WTC11 (cell line): ENCODE measurements at regions not wholly inside any gene's neighbourhood (a gene's known extent, or its start where the extent isn't known, plus 50 kb on each side); places are given as distances from the start of the nearest gene placed in this dataset.

ENCODE experiments used
- ATAC-seq: fragments of 200-7000 bp; cut with Tn5 transposase; 2 replicates; pipeline ENCODE4 v1.10.0; 2021; ENCODE audit warnings: mild to moderate bottlenecking, moderate library complexity
- CTCF ChIA-PET: fragments of 300-600 bp; sonication (Branson Sonifier 250); formaldehyde crosslinking; loops from one replicate; lab custom pipeline; 2021; ENCODE audit warnings: antibody characterized with exemption; lab: Charles Lee
- POLR2A ChIA-PET: fragments of 350-600 bp; sonication (Branson Sonifier 250); formaldehyde crosslinking; loops from one replicate; lab custom pipeline; 2021; ENCODE audit warnings: antibody characterized with exemption; lab: Charles Lee
- DNase-seq: peaks from one replicate; pipeline ENCODE4 v3.0.0; 2021; ENCODE audit warnings: low spot score
- H3K27ac Mint-ChIP-seq: 2 replicates; pipeline ENCODE4 v1.8.0; 2021; ENCODE audit warnings: mixed read lengths
- H3K27me3 Mint-ChIP-seq: 2 replicates; pipeline ENCODE4 v1.8.0; 2021; ENCODE audit warnings: low read depth, mild to moderate bottlenecking, moderate library complexity, mixed read lengths
- H3K36me3 Mint-ChIP-seq: 2 replicates; pipeline ENCODE4 v1.8.0; 2021; ENCODE audit warnings: mixed read lengths
- H3K4me1 Mint-ChIP-seq: 2 replicates; pipeline ENCODE4 v1.8.0; 2022; ENCODE audit warnings: mixed read lengths
- H3K4me3 Mint-ChIP-seq: 2 replicates; pipeline ENCODE4 v1.8.0; 2021; ENCODE audit warnings: mild to moderate bottlenecking, moderate library complexity, mixed read lengths
- H3K9me3 Mint-ChIP-seq: 2 replicates; pipeline ENCODE4 v1.8.0; 2021; ENCODE audit warnings: mixed read lengths
- CREB1 ChIP-seq: sonication (generic); formaldehyde crosslinking; IDR thresholded peaks from 2 replicates; pipeline ENCODE4 v1.8.0; 2023; ENCODE audit warnings: mild to moderate bottlenecking, missing genetic modification reagents
- CREM ChIP-seq: sonication (generic); formaldehyde crosslinking; IDR thresholded peaks from 2 replicates; pipeline ENCODE4 v1.8.1; 2022; ENCODE audit warnings: mild to moderate bottlenecking, missing genetic modification reagents, moderate library complexity
- CTCF ChIP-seq: fragments of 200-600 bp; IDR thresholded peaks from 2 replicates; pipeline ENCODE4 v1.8.0; 2022; ENCODE audit warnings: antibody characterized with exemption
- E2F1 ChIP-seq: sonication (generic); formaldehyde crosslinking; IDR thresholded peaks from 2 replicates; pipeline ENCODE4 v1.8.0; 2022; ENCODE audit warnings: mild to moderate bottlenecking, missing genetic modification reagents
- ESRRA ChIP-seq: sonication (generic); formaldehyde crosslinking; IDR thresholded peaks from 2 replicates; pipeline ENCODE4 v1.8.1; 2022; ENCODE audit warnings: mild to moderate bottlenecking, missing genetic modification reagents, borderline replicate concordance
- FOXJ3 ChIP-seq: sonication (generic); formaldehyde crosslinking; IDR thresholded peaks from 2 replicates; pipeline ENCODE4 v1.9.0; 2021; ENCODE audit warnings: missing genetic modification reagents, mild to moderate bottlenecking, borderline replicate concordance
- FOXK1 ChIP-seq: sonication (generic); formaldehyde crosslinking; IDR thresholded peaks from 2 replicates; pipeline ENCODE4 v1.8.0; 2022; ENCODE audit warnings: mild to moderate bottlenecking, moderate library complexity, missing genetic modification reagents
- GRHL2 ChIP-seq: fragments of 250-450 bp; sonication (Bioruptor Pico); IDR thresholded peaks from 2 replicates; pipeline ENCODE4 v1.8.0; 2022; ENCODE audit warnings: mild to moderate bottlenecking, moderate library complexity; ENCODE audit not compliant: insufficient replicate concordance, severe bottlenecking
- NFE2L1 ChIP-seq: sonication (generic); formaldehyde crosslinking; IDR thresholded peaks from 2 replicates; pipeline ENCODE4 v1.8.1; 2023; ENCODE audit warnings: missing genetic modification reagents
- OVOL2 ChIP-seq: fragments of 250-450 bp; sonication (Bioruptor Pico); IDR thresholded peaks from 2 replicates; pipeline ENCODE4 v1.9.0; 2021; ENCODE audit warnings: mild to moderate bottlenecking, borderline replicate concordance
- TCF7 ChIP-seq: sonication (generic); formaldehyde crosslinking; IDR thresholded peaks from 2 replicates; pipeline ENCODE4 v1.8.0; 2022; ENCODE audit warnings: mild to moderate bottlenecking, low read depth, missing genetic modification reagents, moderate library complexity
- TEAD4 ChIP-seq: sonication (generic); formaldehyde crosslinking; IDR thresholded peaks from 2 replicates; pipeline ENCODE4 v1.8.0; 2022; ENCODE audit warnings: mild to moderate bottlenecking, missing genetic modification reagents
- ZBTB21 ChIP-seq: sonication (generic); formaldehyde crosslinking; IDR thresholded peaks from 2 replicates; pipeline ENCODE4 v1.8.1; 2023; ENCODE audit warnings: mild to moderate bottlenecking, missing genetic modification reagents, borderline replicate concordance
- ZNF219 ChIP-seq: sonication (generic); formaldehyde crosslinking; IDR thresholded peaks from 2 replicates; pipeline ENCODE4 v1.8.0; 2023; ENCODE audit warnings: missing genetic modification reagents, mild to moderate bottlenecking, borderline replicate concordance
- ZNF263 ChIP-seq: sonication (generic); formaldehyde crosslinking; IDR thresholded peaks from 2 replicates; pipeline ENCODE4 v1.8.1; 2022; ENCODE audit warnings: low read depth, mild to moderate bottlenecking, moderate library complexity, missing genetic modification reagents
- ZNF416 ChIP-seq: fragments of 250-450 bp; sonication (Bioruptor Pico); IDR thresholded peaks from 2 replicates; pipeline ENCODE4 v1.9.0; 2021; ENCODE audit warnings: mild to moderate bottlenecking, inconsistent platforms
- ZNF423 ChIP-seq: fragments of 250-450 bp; sonication (Bioruptor Pico); IDR thresholded peaks from 2 replicates; pipeline ENCODE4 v2.1.2; 2022; ENCODE audit warnings: mild to moderate bottlenecking, moderate library complexity
- ZNF671 ChIP-seq: fragments of 250-450 bp; sonication (Bioruptor Pico); IDR thresholded peaks from 2 replicates; pipeline ENCODE4 v1.8.0; 2021; ENCODE audit warnings: mild to moderate bottlenecking
- TF ChIP-seq, protein P1 (sequence below): fragments of 250-450 bp; sonication (Bioruptor Pico); IDR thresholded peaks from 2 replicates; pipeline ENCODE4 v1.9.0; 2021; ENCODE audit warnings: moderate library complexity, mild to moderate bottlenecking, inconsistent platforms, borderline replicate concordance
- TF ChIP-seq, protein P2 (sequence below): sonication (generic); formaldehyde crosslinking; IDR thresholded peaks from 2 replicates; pipeline ENCODE4 v1.8.1; 2022; ENCODE audit warnings: low read depth, missing genetic modification reagents, borderline replicate concordance

- DNase-seq: no peak
- H3K27me3 Mint-ChIP-seq: peaks cover 6% of the 10 kb centered on the region
Measured at GRCh38 chr13:112165712-112166111, 98.8 kb downstream of the SOX1 start.

GRCh38 chr13:112168761-112169160, 101.8 kb downstream of the SOX1 start:
- DNase-seq (no peak), ATAC-seq (no peak)
- Mint-ChIP-seq H3K9me3 (peaks cover 5% of the 10 kb centered on the region), H3K4me3 (no peak overlapping the region), H3K4me1 (peaks cover 17% of the 10 kb centered on the region), H3K36me3 (peaks cover 1% of the 10 kb centered on the region; the same call in 1 of the 2 replicates), H3K27ac (no peak overlapping the region), H3K27me3 (no peaks in the 10 kb centered on the region; the same call in none of the 2 replicates)
- TF ChIP-seq ESRRA (CRISPR knock-in tag): no peak
- no peak for TF ChIP-seq FOXJ3 (CRISPR knock-in tag)
- no peak for TF ChIP-seq ZNF671 (CRISPR knock-in tag)
- TF ChIP-seq ZNF416 (CRISPR knock-in tag): no peak
- no peak for TF ChIP-seq NFE2L1 (CRISPR knock-in tag)
- no peak for TF ChIP-seq FOXK1 (CRISPR knock-in tag)
- TF ChIP-seq E2F1 (CRISPR knock-in tag): no peak
- TF ChIP-seq ZBTB21 (CRISPR knock-in tag): no peak
- TF ChIP-seq, protein P1, sequence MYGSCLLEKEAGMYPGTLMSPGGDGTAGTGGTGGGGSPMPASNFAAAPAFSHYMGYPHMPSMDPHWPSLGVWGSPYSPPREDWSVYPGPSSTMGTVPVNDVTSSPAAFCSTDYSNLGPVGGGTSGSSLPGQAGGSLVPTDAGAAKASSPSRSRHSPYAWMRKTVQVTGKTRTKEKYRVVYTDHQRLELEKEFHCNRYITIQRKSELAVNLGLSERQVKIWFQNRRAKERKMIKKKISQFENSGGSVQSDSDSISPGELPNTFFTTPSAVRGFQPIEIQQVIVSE (CRISPR knock-in tag): no peak
- TF ChIP-seq GRHL2: no peak
- no peak for TF ChIP-seq CREB1
- TF ChIP-seq, protein P2, sequence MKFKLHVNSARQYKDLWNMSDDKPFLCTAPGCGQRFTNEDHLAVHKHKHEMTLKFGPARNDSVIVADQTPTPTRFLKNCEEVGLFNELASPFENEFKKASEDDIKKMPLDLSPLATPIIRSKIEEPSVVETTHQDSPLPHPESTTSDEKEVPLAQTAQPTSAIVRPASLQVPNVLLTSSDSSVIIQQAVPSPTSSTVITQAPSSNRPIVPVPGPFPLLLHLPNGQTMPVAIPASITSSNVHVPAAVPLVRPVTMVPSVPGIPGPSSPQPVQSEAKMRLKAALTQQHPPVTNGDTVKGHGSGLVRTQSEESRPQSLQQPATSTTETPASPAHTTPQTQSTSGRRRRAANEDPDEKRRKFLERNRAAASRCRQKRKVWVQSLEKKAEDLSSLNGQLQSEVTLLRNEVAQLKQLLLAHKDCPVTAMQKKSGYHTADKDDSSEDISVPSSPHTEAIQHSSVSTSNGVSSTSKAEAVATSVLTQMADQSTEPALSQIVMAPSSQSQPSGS: no peak
- no peak for TF ChIP-seq CTCF
- TF ChIP-seq CREM (CRISPR knock-in tag): no peak
- TF ChIP-seq ZNF423: no peak
- no peak for TF ChIP-seq ZNF219 (CRISPR knock-in tag)
- ChIA-PET POLR2A (no interaction called here), CTCF (no interaction called here)

More at GRCh38 chr13:112165712-112166111, 98.8 kb downstream of the SOX1 start:
- ATAC-seq: no peak
- H3K4me3 Mint-ChIP-seq: no peak overlapping the region
- ChIA-PET CTCF (interaction anchor here (0.5 kb wide), 1 partner anchor 43 kb away, joined by 3 read pairs; no protein-coding TSS in a partner anchor), POLR2A (no interaction called here)
- H3K9me3 Mint-ChIP-seq: no peaks in the 10 kb centered on the region; the same call in 1 of the 2 replicates
- H3K27ac Mint-ChIP-seq: no peak overlapping the region
- H3K4me1 Mint-ChIP-seq: peaks cover 42% of the 10 kb centered on the region
- TF ChIP-seq TCF7 (CRISPR knock-in tag) (no peak), ZNF263 (CRISPR knock-in tag) (peak; percentile 90), TEAD4 (CRISPR knock-in tag) (no peak), OVOL2 (CRISPR knock-in tag) (no peak)
- no peaks in the 10 kb centered on the region for H3K36me3 Mint-ChIP-seq
